Spinal cord (tissue), 10 donors: ENCODE measurements at regions not wholly inside any gene's neighbourhood (a gene's known extent, or its start where the extent isn't known, plus 50 kb on each side); places are given as distances from the start of the nearest gene placed in this dataset. TPM values are rescaled to one million over a fixed set of nuclear protein-coding genes. Genes with fewer than 3 reads are reported as not detected.

ENCODE experiments used
- DNase-seq, 6 donors: peaks; one replicate each; pipeline versions ENCODE4 v3.0.0 to v3.0.0-alpha.2; 2013 to 2015; ENCODE audit warnings: low spot score in 6 of 6, low read depth in 4 of 6
- H3K27ac ChIP-seq: one replicate; pipeline ENCODE4 v1.5.1; 2013; ENCODE audit warnings: low read depth, low read length, control low read depth
- H3K27me3 ChIP-seq: one replicate; pipeline ENCODE4 v1.6.1; 2013; ENCODE audit warnings: low read length; ENCODE audit not compliant: control insufficient read depth, insufficient read depth
- H3K36me3 ChIP-seq: one replicate; pipeline ENCODE4 v1.6.1; 2013; ENCODE audit warnings: low read length; ENCODE audit not compliant: control insufficient read depth, insufficient read depth
- H3K4me1 ChIP-seq: one replicate; pipeline ENCODE4 v1.6.1; 2013; ENCODE audit warnings: low read length; ENCODE audit not compliant: control insufficient read depth, insufficient read depth
- H3K4me3 ChIP-seq: one replicate; pipeline ENCODE4 v1.5.1; 2013; ENCODE audit warnings: low read depth, low read length, control low read depth
- H3K9me3 ChIP-seq: one replicate; pipeline ENCODE4 v1.6.1; 2013; ENCODE audit warnings: low read length; ENCODE audit not compliant: control insufficient read depth, insufficient read depth
- WGBS: methylation state at CpG from one replicate; pipeline ENCODE4 v1.1.5; 2013; ENCODE audit warnings: missing lambda C conversion rate; ENCODE audit not compliant: insufficient coverage; 5-methylcytosine and 5-hydroxymethylcytosine counted together
- small RNA-seq: library from RNA; depleted of rRNA; stranded (forward); fragments of <200 nt; gene quantifications from one replicate; pipeline ENCODE3, GENCODE V24; 2014; ENCODE audit warnings: low replicate concordance
- donor health status: healthy.

DNA sequence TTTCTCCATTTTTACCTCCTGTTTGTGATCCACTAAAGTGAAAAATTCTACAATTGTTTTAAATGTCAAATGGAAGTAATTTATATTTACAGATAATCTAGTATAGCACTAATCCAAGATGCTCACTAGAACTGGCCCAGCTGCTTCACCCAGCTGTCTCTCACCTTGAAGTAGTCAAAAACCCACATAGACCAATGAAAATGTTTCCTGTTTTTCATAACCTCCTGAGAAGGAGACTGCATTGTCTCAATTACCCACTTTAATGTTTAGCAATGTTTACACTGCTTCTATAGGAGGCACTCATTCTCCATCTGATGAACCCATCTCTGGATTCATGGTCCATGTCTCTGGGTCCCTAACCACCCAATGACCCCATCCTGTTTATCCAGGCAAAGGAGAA, 56.1 kb upstream of the ADO start:
- no peak overlapping the region for H3K27ac ChIP-seq
- no peaks in the 10 kb centered on the region for H3K4me1 ChIP-seq
- H3K36me3 ChIP-seq: no peaks in the 10 kb centered on the region
- DNase-seq: no peak
- H3K27me3 ChIP-seq: no peaks in the 10 kb centered on the region
- H3K4me3 ChIP-seq: no peak overlapping the region
- H3K9me3 ChIP-seq: no peaks in the 10 kb centered on the region

DNA sequence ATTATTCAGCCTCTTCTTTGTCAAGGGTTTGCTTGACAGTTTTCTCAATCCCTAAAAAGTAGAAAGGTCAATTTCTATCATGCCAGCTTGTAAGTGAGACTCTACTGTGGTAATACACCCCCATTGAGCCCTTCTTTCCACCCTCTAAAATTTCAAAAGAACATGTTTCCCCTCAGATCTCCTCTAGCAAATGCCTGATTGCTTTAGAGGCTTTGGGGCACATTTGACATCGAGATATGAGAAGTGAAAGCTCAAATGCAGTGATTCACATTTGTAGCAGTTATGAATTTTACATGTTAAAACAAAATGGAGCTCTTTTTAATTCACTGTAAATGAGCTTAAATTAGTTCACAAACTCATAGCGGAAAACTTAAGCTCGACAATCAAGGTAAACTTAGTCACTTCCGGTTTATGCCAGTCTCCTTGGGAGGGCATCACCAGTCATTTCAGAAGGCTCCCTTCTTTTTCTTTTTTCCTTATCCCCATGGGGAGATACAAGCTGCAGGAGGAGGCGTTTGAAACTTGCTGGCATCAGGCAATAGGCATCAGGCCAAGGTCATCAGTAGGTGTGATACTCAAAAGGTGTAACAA, 55.3 kb upstream of the ADO start:
- Histone ChIP-seq H3K27me3 (no peaks in the 10 kb centered on the region), H3K4me1 (no peaks in the 10 kb centered on the region), H3K4me3 (no peak overlapping the region), H3K9me3 (no peaks in the 10 kb centered on the region), H3K27ac (no peak overlapping the region), H3K36me3 (no peaks in the 10 kb centered on the region)
- no peak for DNase-seq
- WGBS: 100% methylated on average over 1 of the region's 5 CpGs

Small RNA genes lying in the stretch of these regions (small RNA-seq; reads per million reads assigned to genes)
- not detected for gene ALDH7A1P4
